HCT116 (cell line): ENCODE measurements at regions not wholly inside any gene's neighbourhood (a gene's known extent, or its start where the extent isn't known, plus 50 kb on each side); places are given as distances from the start of the nearest gene placed in this dataset.

Source experiments
- ATAC-seq: fragments of 200-7000 bp; cut with Tn5 transposase; 2 replicates; pipeline ENCODE4 v1.9.1; 2020; ENCODE audit warnings: mild to moderate bottlenecking, moderate library complexity
- BruUV-seq: library from RNA; stranded (reverse); fragments of 400-500 nt; replicated peaks from 2 replicates; lab custom pipeline; 2021; lab: Mats Ljungman, UMichigan
- CTCF ChIA-PET: fragments of 300-600 bp; sonication (Branson Sonifier 250); formaldehyde crosslinking; loops from one replicate; lab custom pipeline; 2021; ENCODE audit warnings: antibody characterized with exemption; lab: Charles Lee
- POLR2A ChIA-PET: fragments of 300-600, 350-600 bp; sonication (Branson Sonifier 250); formaldehyde crosslinking; loops from one replicate; lab custom pipeline; 2021; ENCODE audit warnings: antibody characterized with exemption; lab: Charles Lee
- RAD21 ChIA-PET, 2 experiments: fragments of 300-600 bp; sonication (Branson Sonifier 250); formaldehyde crosslinking; loops; one replicate each; lab custom pipeline; 2023; ENCODE audit warnings: low total read pairs in 2 of 2; ENCODE audit not compliant: uncharacterized antibody in 2 of 2, unreplicated experiment in 2 of 2, low non-redundant PET in 1 of 2; lab: Charles Lee
- DNase-seq: peaks from one replicate; pipeline ENCODE4 v3.0.0-alpha.2; 2010; ENCODE audit warnings: low read depth, low spot score
- H2AFZ ChIP-seq: fragments of 200-600 bp; shearing (Covaris generic), sonication (generic); 2 replicates; pipeline ENCODE4 v1.6.1; 2017; ENCODE audit warnings: low read depth, mixed run types, mixed read lengths, antibody characterized with exemption, low read length; ENCODE audit not compliant: poor library complexity, severe bottlenecking
- H3K27ac ChIP-seq: 2 replicates; pipeline ENCODE4 v1.5.1; 2012; ENCODE audit warnings: low read depth, low read length
- H3K27me3 ChIP-seq: fragments of 200-600 bp; sonication (generic); 2 replicates; pipeline ENCODE4 v1.6.1; 2016; ENCODE audit warnings: mixed run types, low read length, mixed read lengths; ENCODE audit not compliant: insufficient read depth
- H3K36me3 ChIP-seq, 2 experiments: fragments of 200-500 bp in 1 of 2; fragments of 200-600 bp in 1 of 2; sonication (Bioruptor generic) in 1 of 2; sonication (generic) in 1 of 2; 2 replicates each; pipeline versions ENCODE4 v1.5.1 to v1.6.1; 2014 to 2016; ENCODE audit warnings: low read length in 2 of 2, inconsistent platforms in 1 of 2, mixed read lengths in 1 of 2, mixed run types in 1 of 2; ENCODE audit not compliant: insufficient read depth in 2 of 2, control insufficient read depth in 1 of 2
- H3K4me1 ChIP-seq, 2 experiments: fragments of 200-600 bp in 1 of 2; sonication (generic) in 1 of 2; 2 replicates each; pipeline versions ENCODE4 v1.5.1 to v1.6.1; 2012 to 2017; ENCODE audit warnings: low read length in 2 of 2, inconsistent platforms in 1 of 2, mild to moderate bottlenecking in 1 of 2, mixed read lengths in 1 of 2, mixed run types in 1 of 2, moderate library complexity in 1 of 2; ENCODE audit not compliant: insufficient read depth in 2 of 2, control insufficient read depth in 1 of 2
- H3K4me2 ChIP-seq: fragments of 200-600 bp; sonication (generic); 2 replicates; pipeline ENCODE4 v1.6.1; 2017; ENCODE audit warnings: mixed run types, low read length, mixed read lengths
- H3K4me3 ChIP-seq, 2 experiments: fragments of 200-600 bp in 1 of 2; sonication (generic) in 1 of 2; replicated peaks in 1 of 2; 2 replicates each; pipeline ENCODE4 v1.5.1; 2011 to 2016; ENCODE audit warnings: low read length in 2 of 2, control low read depth in 1 of 2, low read depth in 1 of 2, mild to moderate bottlenecking in 1 of 2, mixed read lengths in 1 of 2, mixed run types in 1 of 2
- H3K79me2 ChIP-seq: fragments of 200-600 bp; sonication (generic); 2 replicates; pipeline ENCODE4 v1.6.1; 2017; ENCODE audit warnings: mild to moderate bottlenecking, mixed run types, low read length, moderate library complexity, mixed read lengths; ENCODE audit not compliant: insufficient read depth
- H3K9ac ChIP-seq: fragments of 200-600 bp; sonication (generic); 2 replicates; pipeline ENCODE4 v1.6.1; 2016; ENCODE audit warnings: low read length, mixed read lengths
- H3K9me2 ChIP-seq: fragments of 200-600 bp; sonication (generic), shearing (Covaris generic); 2 replicates; pipeline ENCODE4 v1.6.1; 2017; ENCODE audit warnings: mixed run types, mild to moderate bottlenecking, moderate library complexity; ENCODE audit not compliant: insufficient read depth
- H3K9me3 ChIP-seq, 2 experiments: fragments of 200-500 bp in 1 of 2; fragments of 200-600 bp in 1 of 2; sonication (Bioruptor generic) in 1 of 2; sonication (generic) in 1 of 2; 2 replicates each; pipeline ENCODE4 v1.6.1; 2014 to 2017; ENCODE audit warnings: low read length in 2 of 2, mixed read lengths in 2 of 2, inconsistent platforms in 1 of 2, low read depth in 1 of 2, mild to moderate bottlenecking in 1 of 2, mixed run types in 1 of 2, moderate library complexity in 1 of 2; ENCODE audit not compliant: control insufficient read depth in 1 of 2, insufficient read depth in 1 of 2
- H4K20me1 ChIP-seq: fragments of 200-600 bp; sonication (generic), shearing (Covaris generic); 2 replicates; pipeline ENCODE4 v1.6.1; 2017; ENCODE audit warnings: mixed run types, mild to moderate bottlenecking, moderate library complexity; ENCODE audit not compliant: insufficient read depth
- CBX3 ChIP-seq: IDR thresholded peaks from 2 replicates; pipeline ENCODE4 v1.6.1; 2012; ENCODE audit warnings: low read depth
- CEBPB ChIP-seq: IDR thresholded peaks from 2 replicates; pipeline ENCODE4 v1.6.1; 2012; ENCODE audit warnings: low read depth
- EGR1 ChIP-seq: IDR thresholded peaks from 2 replicates; pipeline ENCODE4 v1.6.1; 2012; ENCODE audit warnings: low read depth
- EZH2 ChIP-seq: fragments of 200-600 bp; sonication (generic); IDR thresholded peaks from 2 replicates; pipeline ENCODE4 v1.6.1; 2017; ENCODE audit warnings: antibody characterized with exemption, mixed run types
- RAD21 ChIP-seq: IDR thresholded peaks from 2 replicates; pipeline ENCODE4 v1.6.1; 2012; ENCODE audit warnings: low read depth, mild to moderate bottlenecking
- REST ChIP-seq: IDR thresholded peaks from 2 replicates; pipeline ENCODE4 v1.6.1; 2012; ENCODE audit warnings: low read depth
- TCF7L2 ChIP-seq: IDR thresholded peaks from 2 replicates; pipeline ENCODE4 v1.7.0; 2011; ENCODE audit warnings: borderline replicate concordance, inconsistent platforms; ENCODE audit not compliant: insufficient read depth, insufficient read length; ENCODE audit errors: extremely low read depth
- YY1 ChIP-seq: IDR thresholded peaks from 2 replicates; pipeline ENCODE4 v1.6.1; 2011; ENCODE audit warnings: low read length, low read depth, moderate library complexity, mild to moderate bottlenecking; ENCODE audit not compliant: insufficient replicate concordance; ENCODE audit errors: extremely low read depth
- ZBTB33 ChIP-seq: IDR thresholded peaks from 2 replicates; pipeline ENCODE4 v1.6.1; 2011; ENCODE audit warnings: mild to moderate bottlenecking, low read length, moderate library complexity; ENCODE audit not compliant: insufficient replicate concordance; ENCODE audit errors: extremely low read depth
- intact Hi-C: fragments of 100-400 bp; cut with micrococcal nuclease; formaldehyde crosslinking; loops from 2 replicates; pipeline ENCODE4 v1.10.0; 2022

GRCh38 chr17:13690806-13691205 lies 89.1 kb upstream of the HS3ST3A1 start:
- Histone ChIP-seq H3K4me2 (no peak overlapping the region), H4K20me1 (no peaks in the 10 kb centered on the region), H3K9me3 (no peaks in the 10 kb centered on the region), H3K79me2 (no peaks in the 10 kb centered on the region), H3K4me3 (no peak overlapping the region), H3K9me2 (no peaks in the 10 kb centered on the region), H3K4me1 (no peaks in the 10 kb centered on the region), H3K27me3 (no peaks in the 10 kb centered on the region; the same call in 1 of the 2 replicates), H3K9ac (no peak overlapping the region)
- RAD21 ChIA-PET: no interaction called here
- POLR2A ChIA-PET: no interaction called here
- ATAC-seq (no peak), DNase-seq (no peak)
- no TSS peak for BruUV-seq
- CTCF ChIA-PET: no interaction called here
- TF ChIP-seq CBX3 (no peak), EZH2 (no peak), EGR1 (no peak), ZBTB33 (no peak)
- TF ChIP-seq, all 23 proteins: peak for 0
- H2AFZ ChIP-seq: no peak overlapping the region
- no peak overlapping the region for H3K27ac ChIP-seq
- H3K36me3 ChIP-seq: no peaks in the 10 kb centered on the region
- intact Hi-C loops: no loop called here

- RAD21 ChIA-PET: no interaction called here
- Histone ChIP-seq H3K27me3 (no peaks in the 10 kb centered on the region; the same call in 1 of the 2 replicates), H3K36me3 (no peaks in the 10 kb centered on the region), H3K27ac (no peak overlapping the region), H3K4me1 (no peaks in the 10 kb centered on the region), H3K9me2 (no peaks in the 10 kb centered on the region), H3K9ac (no peak overlapping the region), H3K79me2 (no peaks in the 10 kb centered on the region), H2AFZ (no peak overlapping the region), H3K4me2 (no peak overlapping the region), H3K9me3 (no peaks in the 10 kb centered on the region), H4K20me1 (no peaks in the 10 kb centered on the region), H3K4me3 (no peak overlapping the region)
- POLR2A ChIA-PET: no interaction called here
- BruUV-seq: no TSS peak
- TF ChIP-seq RAD21 (no peak), TCF7L2 (no peak), YY1 (no peak), REST (no peak), EGR1 (no peak), CEBPB (no peak)
- CTCF ChIA-PET: no interaction called here
- intact Hi-C loops: no loop called here
- ATAC-seq: no peak
- no peak for DNase-seq
Measured at GRCh38 chr17:13694934-13695333, 93.2 kb upstream of the HS3ST3A1 start.
